Mesenchymal stem cell (in vitro differentiated cells and primary cell): ENCODE measurements at regions not wholly inside any gene's neighbourhood (a gene's known extent, or its start where the extent isn't known, plus 50 kb on each side); places are given as distances from the start of the nearest gene placed in this dataset.
"Not testable (repeated sequence)": the region's sequence is repeated elsewhere in the genome, so short reads cannot be mapped to it uniquely, and the experiment has no call there.

Experiments used
- DNase-seq: peaks from one replicate; pipeline ENCODE4 v3.0.0-alpha.2; 2013
- H2AFZ ChIP-seq: one replicate; pipeline ENCODE4 v1.6.1; 2013; ENCODE audit warnings: low read depth, mild to moderate bottlenecking, control low read depth, inconsistent platforms, low read length, moderate library complexity
- H2AK5ac ChIP-seq: 2 replicates; pipeline ENCODE4 v1.6.1; 2013; ENCODE audit warnings: low read length, moderate library complexity, mild to moderate bottlenecking, inconsistent platforms; ENCODE audit not compliant: severe bottlenecking
- H2BK120ac ChIP-seq: one replicate; pipeline ENCODE4 v1.6.1; 2013; ENCODE audit warnings: low read depth, mild to moderate bottlenecking, inconsistent platforms, low read length, moderate library complexity
- H2BK12ac ChIP-seq, 2 experiments: one replicate each; pipeline ENCODE4 v1.6.1; 2013; ENCODE audit warnings: inconsistent platforms in 2 of 2, low read length in 2 of 2, mild to moderate bottlenecking in 2 of 2, moderate library complexity in 2 of 2, control low read depth in 1 of 2
- H2BK15ac ChIP-seq: one replicate; pipeline ENCODE4 v1.6.1; 2013; ENCODE audit warnings: mild to moderate bottlenecking, low read depth, inconsistent platforms; ENCODE audit not compliant: poor library complexity, severe bottlenecking
- H2BK5ac ChIP-seq: 2 replicates; pipeline ENCODE4 v1.6.1; 2013; ENCODE audit warnings: low read depth, mild to moderate bottlenecking, low read length, control low read depth, inconsistent platforms; ENCODE audit not compliant: poor library complexity, severe bottlenecking
- H3K14ac ChIP-seq, 2 experiments: one replicate each; pipeline ENCODE4 v1.6.1; 2013; ENCODE audit warnings: inconsistent platforms in 2 of 2, low read length in 2 of 2, control low read depth in 1 of 2, mild to moderate bottlenecking in 1 of 2, moderate library complexity in 1 of 2
- H3K18ac ChIP-seq, 2 experiments: one replicate each; pipeline ENCODE4 v1.6.1; 2013; ENCODE audit warnings: inconsistent platforms in 2 of 2, low read length in 2 of 2, control low read depth in 1 of 2, low read depth in 1 of 2, mild to moderate bottlenecking in 1 of 2
- H3K23ac ChIP-seq, 2 experiments: one replicate each; pipeline ENCODE4 v1.6.1; 2013; ENCODE audit warnings: inconsistent platforms in 2 of 2, low read length in 2 of 2, mild to moderate bottlenecking in 2 of 2, moderate library complexity in 2 of 2, control low read depth in 1 of 2
- H3K27ac ChIP-seq: 2 replicates; pipeline ENCODE4 v1.5.1; 2013; ENCODE audit warnings: mild to moderate bottlenecking, moderate library complexity, low read length, control low read depth, inconsistent platforms; ENCODE audit not compliant: poor library complexity, severe bottlenecking
- H3K27me3 ChIP-seq, 2 experiments: 2 replicates each; pipeline versions ENCODE4 v1.6.1 to v1.7.0; 2013; ENCODE audit warnings: low read length in 2 of 2, mild to moderate bottlenecking in 2 of 2, moderate library complexity in 2 of 2, control low read depth in 1 of 2, inconsistent platforms in 1 of 2; ENCODE audit not compliant: control insufficient read depth in 1 of 2, insufficient read depth in 1 of 2
- H3K36me3 ChIP-seq, 2 experiments: 2 replicates each; pipeline versions ENCODE4 v1.6.1 to v1.7.0; 2013; ENCODE audit warnings: low read length in 2 of 2, control low read depth in 1 of 2, inconsistent platforms in 1 of 2, low read depth in 1 of 2, mild to moderate bottlenecking in 1 of 2; ENCODE audit not compliant: insufficient read depth in 2 of 2, control insufficient read depth in 1 of 2
- H3K4ac ChIP-seq, 2 experiments: one replicate each; pipeline ENCODE4 v1.6.1; 2013; ENCODE audit warnings: inconsistent platforms in 2 of 2, low read length in 2 of 2, mild to moderate bottlenecking in 2 of 2, moderate library complexity in 2 of 2, control low read depth in 1 of 2, low read depth in 1 of 2
- H3K4me1 ChIP-seq: 2 replicates; pipeline ENCODE4 v1.6.1; 2013; ENCODE audit warnings: low read depth, low read length, control low read depth; ENCODE audit not compliant: control insufficient read depth, insufficient read depth
- H3K4me2 ChIP-seq: 2 replicates; pipeline ENCODE4 v1.6.1; 2013; ENCODE audit warnings: low read length, mild to moderate bottlenecking, inconsistent platforms; ENCODE audit not compliant: poor library complexity, severe bottlenecking
- H3K4me3 ChIP-seq, 2 experiments: 2 replicates each; pipeline versions ENCODE4 v1.5.1 to v1.7.0; 2013; ENCODE audit warnings: low read length in 2 of 2, mild to moderate bottlenecking in 2 of 2, control low read depth in 1 of 2, low read depth in 1 of 2; ENCODE audit not compliant: insufficient read depth in 1 of 2
- H3K79me1 ChIP-seq: replicated peaks from 2 replicates; pipeline ENCODE4 v1.6.1; 2013; ENCODE audit warnings: mild to moderate bottlenecking, control low read depth, low read length, inconsistent platforms; ENCODE audit not compliant: poor library complexity, severe bottlenecking
- H3K9ac ChIP-seq: 2 replicates; pipeline ENCODE4 v1.7.0; 2013; ENCODE audit warnings: mild to moderate bottlenecking, low read length, moderate library complexity
- H3K9me3 ChIP-seq: 2 replicates; pipeline ENCODE4 v1.7.0; 2013; ENCODE audit warnings: mild to moderate bottlenecking, low read length; ENCODE audit not compliant: control insufficient read depth
- H4K8ac ChIP-seq: one replicate; pipeline ENCODE4 v1.6.1; 2013; ENCODE audit warnings: inconsistent platforms, mild to moderate bottlenecking, low read length, moderate library complexity
- H4K91ac ChIP-seq: one replicate; pipeline ENCODE4 v1.6.1; 2013; ENCODE audit warnings: mild to moderate bottlenecking, low read length, inconsistent platforms
- WGBS: methylation state at CpG from one replicate; pipeline ENCODE4 v1.1.7; 2013; ENCODE audit warnings: mixed read lengths; 5-methylcytosine and 5-hydroxymethylcytosine counted together

GRCh38 chr21:9628051-9628450, 893.3 kb upstream of the TPTE start:
- H3K4me2 ChIP-seq, H3K9me3 ChIP-seq: not testable (repeated sequence)

GRCh38 chr21:9647409-9647808, 874.0 kb upstream of the TPTE start:
- H2AK5ac ChIP-seq, H3K4me1 ChIP-seq, H4K8ac ChIP-seq, H3K79me1 ChIP-seq, H3K23ac ChIP-seq, H3K27ac ChIP-seq, H2BK120ac ChIP-seq, H2BK15ac ChIP-seq, H3K18ac ChIP-seq, H3K9me3 ChIP-seq, H2BK5ac ChIP-seq, H3K36me3 ChIP-seq, H2AFZ ChIP-seq, H3K27me3 ChIP-seq, H3K9ac ChIP-seq, DNase-seq, H2BK12ac ChIP-seq, H3K4me3 ChIP-seq, H4K91ac ChIP-seq, H3K14ac ChIP-seq, H3K4me2 ChIP-seq, H3K4ac ChIP-seq: not testable (repeated sequence)

More at GRCh38 chr21:9628051-9628450, 893.3 kb upstream of the TPTE start:
- not testable (repeated sequence) for H3K14ac ChIP-seq, H2BK5ac ChIP-seq, H2BK15ac ChIP-seq, H3K79me1 ChIP-seq, H3K4me1 ChIP-seq, H3K27me3 ChIP-seq, H2BK120ac ChIP-seq, H3K27ac ChIP-seq, H2AK5ac ChIP-seq, H3K36me3 ChIP-seq, DNase-seq, H3K4me3 ChIP-seq, H4K8ac ChIP-seq, H3K18ac ChIP-seq, H3K4ac ChIP-seq, H2BK12ac ChIP-seq, H3K9ac ChIP-seq, H4K91ac ChIP-seq, H3K23ac ChIP-seq, H2AFZ ChIP-seq
- WGBS = no CpG with 5 or more reads among the region's 3 CpGs

GRCh38 chr21:9648331-9648730, 873.1 kb upstream of the TPTE start:
- H3K79me1 ChIP-seq, DNase-seq, H3K14ac ChIP-seq, H4K8ac ChIP-seq, H3K36me3 ChIP-seq, H3K4me1 ChIP-seq, H2AFZ ChIP-seq, H3K9ac ChIP-seq, H3K27me3 ChIP-seq, H2BK15ac ChIP-seq, H3K27ac ChIP-seq, H4K91ac ChIP-seq, H3K4ac ChIP-seq, H2AK5ac ChIP-seq, H3K4me2 ChIP-seq, H2BK12ac ChIP-seq, H2BK120ac ChIP-seq, H3K23ac ChIP-seq, H3K4me3 ChIP-seq, H3K9me3 ChIP-seq, H3K18ac ChIP-seq, H2BK5ac ChIP-seq: not testable (repeated sequence)

GRCh38 chr21:9648947-9649720, 872.2 kb upstream of the TPTE start:
- H2BK120ac ChIP-seq, H3K4me3 ChIP-seq, H3K14ac ChIP-seq, H3K79me1 ChIP-seq, H3K27me3 ChIP-seq, H2AFZ ChIP-seq, H3K4me2 ChIP-seq, H2BK12ac ChIP-seq, H4K8ac ChIP-seq, H2BK15ac ChIP-seq, H3K4ac ChIP-seq, H4K91ac ChIP-seq, H3K9ac ChIP-seq, H3K27ac ChIP-seq, DNase-seq, H2BK5ac ChIP-seq, H3K4me1 ChIP-seq, H2AK5ac ChIP-seq, H3K36me3 ChIP-seq, H3K18ac ChIP-seq, H3K23ac ChIP-seq: not testable (repeated sequence)
- WGBS = 81% methylated on average over 2 of the region's 6 CpGs
- peaks cover 10% of the 10 kb centered on the region for H3K9me3 ChIP-seq
